GM10248 (cell line): ENCODE measurements at regions not wholly inside any gene's neighbourhood (a gene's known extent, or its start where the extent isn't known, plus 50 kb on each side); places are given as distances from the start of the nearest gene placed in this dataset.

Source experiments
- CTCF ChIA-PET: fragments of 300-600 bp; sonication (Branson Sonifier 250); formaldehyde crosslinking; extraction: SDS; loops from one replicate; lab custom pipeline; 2021; ENCODE audit warnings: antibody characterized with exemption; lab: Yijun Ruan, JAX
- POLR2A ChIA-PET: fragments of 350-650 bp; sonication (Branson Sonifier 250); formaldehyde crosslinking; extraction: SDS; loops from one replicate; lab custom pipeline; 2020; ENCODE audit warnings: antibody characterized with exemption; lab: Yijun Ruan, JAX
- DNase-seq: peaks from one replicate; pipeline ENCODE4 v3.0.0; 2012; ENCODE audit errors: extremely low spot score
- CTCF ChIP-seq: IDR thresholded peaks from 2 replicates; pipeline ENCODE4 v1.5.1; 2012; ENCODE audit warnings: mild to moderate bottlenecking, low read depth; ENCODE audit errors: extremely low read depth, missing control alignments, control extremely low read depth

GRCh38 chr13:72567566-72567965 is 159.9 kb downstream of the MZT1 start:
- no peak for DNase-seq
- CTCF ChIA-PET: no interaction called here
- POLR2A ChIA-PET: no interaction called here

GRCh38 chr13:72566526-72566925 is 160.9 kb downstream of the MZT1 start:
- CTCF ChIA-PET: interaction anchor here (0.8 to 1.7 kb wide), 4 partner anchors 8 to 43 kb away, joined by 3 to 10 read pairs (median 6); no protein-coding TSS in a partner anchor
- no peak for TF ChIP-seq CTCF
- no peak for DNase-seq
- POLR2A ChIA-PET: no interaction called here

More at GRCh38 chr13:72567566-72567965, 159.9 kb downstream of the MZT1 start:
- no peak for TF ChIP-seq CTCF

GRCh38 chr13:72565893-72566292 is 161.5 kb downstream of the MZT1 start:
- CTCF ChIA-PET: interaction anchor here (0.6 to 1.7 kb wide), 5 partner anchors 9 to 43 kb away, joined by 3 to 10 read pairs (median 3); no protein-coding TSS in a partner anchor
- POLR2A ChIA-PET: no interaction called here
- TF ChIP-seq CTCF: peak; percentile 46
- peak; percentile 7 for DNase-seq

GRCh38 chr13:72562686-72563085 is 164.7 kb downstream of the MZT1 start:
- CTCF ChIA-PET: no interaction called here
- no peak for TF ChIP-seq CTCF

GRCh38 chr13:72561791-72562190 is 165.6 kb downstream of the MZT1 start:
- ChIA-PET POLR2A (no interaction called here), CTCF (no interaction called here)
- DNase-seq: no peak
- TF ChIP-seq CTCF: no peak

More at GRCh38 chr13:72562686-72563085, 164.7 kb downstream of the MZT1 start:
- POLR2A ChIA-PET: no interaction called here
- DNase-seq: no peak

- no peak for TF ChIP-seq CTCF
- ChIA-PET POLR2A (no interaction called here), CTCF (no interaction called here)
- no peak for DNase-seq
Measured at GRCh38 chr13:72559716-72560115, 167.7 kb downstream of the MZT1 start.
